ACHN (cell line): ENCODE measurements at regions not wholly inside any gene's neighbourhood (a gene's known extent, or its start where the extent isn't known, plus 50 kb on each side); places are given as distances from the start of the nearest gene placed in this dataset.

Experiments used
- DNase-seq: peaks from one replicate; pipeline ENCODE4 v3.0.0-alpha.2; 2015
- in situ Hi-C: cut with HindIII; loops from 2 replicates; pipeline ENCODE4 v1.10.0; 2017; ENCODE audit warnings: low sequenced_read_pairs, low pct_ligation_motif_present, low pct_unique_long_range_greater_than_20kb

- in situ Hi-C loops: no loop called here
- DNase-seq: no peak
These were observed 262.7 kb downstream of the JRKL start for GRCh38 chr11:96652516-96652915.

- no peak for DNase-seq
- in situ Hi-C loops: no loop called here
These were observed 265.7 kb downstream of the JRKL start for GRCh38 chr11:96655474-96655873.

- in situ Hi-C loops: no loop called here
- DNase-seq: no peak
These were observed 268.6 kb downstream of the JRKL start for GRCh38 chr11:96658436-96658835.

GRCh38 chr11:96664110-96664509, 274.3 kb downstream of the JRKL start:
- no peak for DNase-seq
- in situ Hi-C loops: no loop called here

- DNase-seq: no peak
- in situ Hi-C loops: no loop called here
These were observed 290.6 kb downstream of the JRKL start for GRCh38 chr11:96680211-96681018.

- in situ Hi-C loops: no loop called here
- no peak for DNase-seq
These were observed 291.4 kb downstream of the JRKL start for GRCh38 chr11:96681019-96681716.

GRCh38 chr11:96694338-96694737, 304.5 kb downstream of the JRKL start:
- DNase-seq: no peak

GRCh38 chr11:96696731-96697130, 306.9 kb downstream of the JRKL start:
- in situ Hi-C loops: no loop called here
- no peak for DNase-seq

More at GRCh38 chr11:96694338-96694737, 304.5 kb downstream of the JRKL start:
- in situ Hi-C loops: no loop called here

GRCh38 chr11:96697466-96697865, 307.7 kb downstream of the JRKL start:
- no peak for DNase-seq
- in situ Hi-C loops: no loop called here

GRCh38 chr11:96704847-96705246, 315.0 kb downstream of the JRKL start:
- no peak for DNase-seq
- in situ Hi-C loops: no loop called here

- DNase-seq: no peak
- in situ Hi-C loops: no loop called here
These were observed 316.9 kb downstream of the JRKL start for GRCh38 chr11:96706761-96707160.

GRCh38 chr11:96707273-96707672, 317.5 kb downstream of the JRKL start:
- in situ Hi-C loops: no loop called here
- DNase-seq: no peak

- in situ Hi-C loops: no loop called here
- DNase-seq: no peak
These were observed 318.5 kb downstream of the JRKL start for GRCh38 chr11:96708219-96708878.

GRCh38 chr11:96713301-96713700, 323.5 kb downstream of the JRKL start:
- in situ Hi-C loops: no loop called here
- no peak for DNase-seq

- no peak for DNase-seq
These were observed 324.9 kb downstream of the JRKL start for GRCh38 chr11:96714689-96715088.

GRCh38 chr11:96715208-96715607, 325.4 kb downstream of the JRKL start:
- no peak for DNase-seq
- in situ Hi-C loops: no loop called here

More at GRCh38 chr11:96714689-96715088, 324.9 kb downstream of the JRKL start:
- in situ Hi-C loops: no loop called here

- in situ Hi-C loops: no loop called here
- no peak for DNase-seq
These were observed 346.8 kb downstream of the JRKL start for GRCh38 chr11:96736601-96737000.

GRCh38 chr11:96738311-96738710, 348.5 kb downstream of the JRKL start:
- in situ Hi-C loops: no loop called here
- no peak for DNase-seq

- in situ Hi-C loops: no loop called here
- DNase-seq: no peak
These were observed 351.3 kb downstream of the JRKL start for GRCh38 chr11:96741068-96741467.
